Smooth muscle cell (in vitro differentiated cells): ENCODE measurements at regions not wholly inside any gene's neighbourhood (a gene's known extent, or its start where the extent isn't known, plus 50 kb on each side); places are given as distances from the start of the nearest gene placed in this dataset.

Source experiments
- DNase-seq: peaks from one replicate; lab custom pipeline; 2025; ENCODE audit not compliant: unreplicated experiment; lab: John Stamatoyannopoulos, UW
- H2AFZ ChIP-seq: fragments of 200-600 bp; sonication (generic); 2 replicates; pipeline ENCODE4 v1.6.0; 2016; ENCODE audit warnings: antibody characterized with exemption, low read depth, mild to moderate bottlenecking
- H3F3A ChIP-seq: fragments of 200-600 bp; sonication (generic); 2 replicates; pipeline ENCODE4 v1.6.0; 2017; ENCODE audit warnings: antibody characterized with exemption, low read depth
- H3K27ac ChIP-seq: fragments of 200-600 bp; sonication (generic); 2 replicates; pipeline ENCODE4 v1.5.1; 2016; ENCODE audit warnings: low read depth, mild to moderate bottlenecking
- H3K27me3 ChIP-seq: fragments of 200-600 bp; sonication (generic); 2 replicates; pipeline ENCODE4 v1.6.1; 2016; ENCODE audit warnings: low read depth, mild to moderate bottlenecking
- H3K36me3 ChIP-seq: fragments of 200-600 bp; sonication (generic); 2 replicates; pipeline ENCODE4 v1.5.1; 2016; ENCODE audit warnings: low read depth
- H3K4me1 ChIP-seq: fragments of 200-600 bp; sonication (generic); 2 replicates; pipeline ENCODE4 v1.5.1; 2016; ENCODE audit warnings: low read depth
- H3K4me2 ChIP-seq: fragments of 200-600 bp; sonication (generic); 2 replicates; pipeline ENCODE4 v1.6.0; 2016; ENCODE audit warnings: mild to moderate bottlenecking
- H3K4me3 ChIP-seq: fragments of 200-600 bp; sonication (generic); 2 replicates; pipeline ENCODE4 v1.5.1; 2016; ENCODE audit warnings: mild to moderate bottlenecking
- H3K79me2 ChIP-seq: fragments of 200-600 bp; sonication (generic); 2 replicates; pipeline ENCODE4 v1.6.0; 2016; ENCODE audit warnings: low read depth, mild to moderate bottlenecking
- H3K9ac ChIP-seq: fragments of 200-600 bp; sonication (generic); 2 replicates; pipeline ENCODE4 v1.6.0; 2016; ENCODE audit warnings: low read depth
- H3K9me3 ChIP-seq: fragments of 200-600 bp; sonication (generic); replicated peaks from 2 replicates; pipeline ENCODE4 v1.5.1; 2016; ENCODE audit warnings: low read depth
- H4K20me1 ChIP-seq: fragments of 200-600 bp; sonication (generic); 2 replicates; pipeline ENCODE4 v1.6.0; 2016; ENCODE audit warnings: low read depth
- CTCF ChIP-seq: fragments of 200-600 bp; sonication (generic); IDR thresholded peaks from 2 replicates; pipeline ENCODE4 v1.5.1; 2017; ENCODE audit warnings: borderline replicate concordance, mild to moderate bottlenecking, antibody characterized with exemption; ENCODE audit not compliant: insufficient read depth, poor library complexity, severe bottlenecking
- WGBS: methylation state at CpG from one replicate; pipeline ENCODE4 v1.1.7; 2016; ENCODE audit warnings: low lambda C conversion rate; 5-methylcytosine and 5-hydroxymethylcytosine counted together

DNA sequence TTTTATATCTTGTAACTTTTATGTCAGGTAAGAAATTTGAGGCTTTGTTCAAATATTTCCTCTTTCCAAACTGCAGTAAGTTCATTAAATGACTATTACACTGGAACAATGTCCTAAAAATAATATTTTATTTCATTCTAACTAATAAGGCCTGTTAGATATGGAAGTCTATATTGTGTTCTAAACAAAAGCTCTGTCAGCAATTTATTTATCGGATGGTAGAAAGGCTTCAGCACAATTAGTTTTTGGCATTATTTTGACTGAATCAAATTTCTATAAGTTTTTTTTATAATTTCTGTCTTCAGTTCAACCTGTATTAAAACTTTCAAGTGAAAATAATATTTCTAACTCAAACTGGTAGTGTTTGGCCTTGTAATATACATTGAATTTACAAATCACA, 992.1 kb downstream of the EPHA3 start:
- Histone ChIP-seq H2AFZ (no peak overlapping the region), H3F3A (no peaks in the 10 kb centered on the region), H3K9ac (no peak overlapping the region), H3K27ac (no peak overlapping the region), H3K27me3 (peaks cover 10% of the 10 kb centered on the region), H3K79me2 (no peaks in the 10 kb centered on the region), H3K4me2 (no peak overlapping the region), H3K9me3 (no peaks in the 10 kb centered on the region), H4K20me1 (no peaks in the 10 kb centered on the region), H3K4me1 (no peaks in the 10 kb centered on the region), H3K4me3 (no peak overlapping the region), H3K36me3 (no peaks in the 10 kb centered on the region)
- no peak for TF ChIP-seq CTCF
- DNase-seq, result no peak
- WGBS, result 98% methylated on average over 1 of the region's 1 CpG

- H3K9me3 ChIP-seq, result no peaks in the 10 kb centered on the region
- no peaks in the 10 kb centered on the region for H3K36me3 ChIP-seq
- H2AFZ ChIP-seq, result no peak overlapping the region
- no peaks in the 10 kb centered on the region for H4K20me1 ChIP-seq
- H3K79me2 ChIP-seq, result no peaks in the 10 kb centered on the region
- no peaks in the 10 kb centered on the region for H3F3A ChIP-seq
- H3K4me1 ChIP-seq, result no peaks in the 10 kb centered on the region
- DNase-seq, result no peak
- no peak overlapping the region for H3K4me3 ChIP-seq
- H3K27me3 ChIP-seq, result peaks cover 10% of the 10 kb centered on the region
- no peak overlapping the region for H3K9ac ChIP-seq
- no peak overlapping the region for H3K4me2 ChIP-seq
- H3K27ac ChIP-seq, result no peak overlapping the region
- no peak for TF ChIP-seq CTCF
Measured at GRCh38 chr3:90102146-90102545, 994.7 kb downstream of the EPHA3 start.

DNA sequence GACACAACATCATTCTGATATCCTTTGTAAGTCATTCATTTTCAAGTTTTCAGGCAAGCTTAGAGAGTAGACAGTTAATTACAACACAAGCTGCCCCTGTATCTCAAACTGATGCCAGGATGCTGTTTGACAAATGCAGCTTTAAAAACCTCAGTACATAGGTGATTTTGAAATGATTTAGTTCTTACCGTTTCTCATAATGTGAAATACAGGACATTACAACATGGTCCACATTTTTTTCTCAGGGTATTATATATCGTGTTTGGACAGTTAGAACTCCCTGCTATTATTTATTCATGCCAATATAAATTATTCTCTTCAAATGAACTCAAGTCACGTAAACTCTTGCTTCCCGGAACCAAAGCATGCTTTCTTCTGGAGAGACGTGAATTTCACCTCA, 1013.9 kb downstream of the EPHA3 start:
- no peaks in the 10 kb centered on the region for H3K36me3 ChIP-seq
- H3K9ac ChIP-seq, result no peak overlapping the region
- H3K4me1 ChIP-seq, result no peaks in the 10 kb centered on the region
- no peak for TF ChIP-seq CTCF
- DNase-seq, result no peak
- H3K79me2 ChIP-seq, result no peaks in the 10 kb centered on the region
- H3K27ac ChIP-seq, result no peak overlapping the region
- no peaks in the 10 kb centered on the region for H3K27me3 ChIP-seq
- no peak overlapping the region for H2AFZ ChIP-seq
- no peaks in the 10 kb centered on the region for H3K9me3 ChIP-seq
- 89% methylated on average over 5 of the region's 5 CpGs for WGBS
- H3F3A ChIP-seq, result no peaks in the 10 kb centered on the region
- no peak overlapping the region for H3K4me3 ChIP-seq
- H4K20me1 ChIP-seq, result no peaks in the 10 kb centered on the region
- H3K4me2 ChIP-seq, result no peak overlapping the region

GRCh38 chr3:90128391-90128790, 1021.0 kb downstream of the EPHA3 start:
- Histone ChIP-seq H3K27me3 (no peaks in the 10 kb centered on the region), H3K9me3 (no peaks in the 10 kb centered on the region), H3K4me1 (no peaks in the 10 kb centered on the region), H3K27ac (peak overlapping the region; percentile 51), H3K79me2 (no peaks in the 10 kb centered on the region), H3K9ac (no peak overlapping the region), H4K20me1 (no peaks in the 10 kb centered on the region), H2AFZ (no peak overlapping the region), H3K36me3 (no peaks in the 10 kb centered on the region), H3F3A (peaks cover 3% of the 10 kb centered on the region), H3K4me2 (peak overlapping the region; percentile 46), H3K4me3 (no peak overlapping the region)
- DNase-seq, result no peak
- WGBS, result 20% methylated on average over 2 of the region's 2 CpGs
- no peak for TF ChIP-seq CTCF
